NCI-H2081 (cell line): ENCODE measurements at regions not wholly inside any gene's neighbourhood (a gene's known extent, or its start where the extent isn't known, plus 50 kb on each side); places are given as distances from the start of the nearest gene placed in this dataset.
"Not testable (repeated sequence)": the region's sequence is repeated elsewhere in the genome, so short reads cannot be mapped to it uniquely, and the experiment has no call there.

Experiments used
- DNase-seq, 2 experiments: peaks; one replicate each; lab custom pipeline; 2025; lab: John Stamatoyannopoulos, UW

DNA sequence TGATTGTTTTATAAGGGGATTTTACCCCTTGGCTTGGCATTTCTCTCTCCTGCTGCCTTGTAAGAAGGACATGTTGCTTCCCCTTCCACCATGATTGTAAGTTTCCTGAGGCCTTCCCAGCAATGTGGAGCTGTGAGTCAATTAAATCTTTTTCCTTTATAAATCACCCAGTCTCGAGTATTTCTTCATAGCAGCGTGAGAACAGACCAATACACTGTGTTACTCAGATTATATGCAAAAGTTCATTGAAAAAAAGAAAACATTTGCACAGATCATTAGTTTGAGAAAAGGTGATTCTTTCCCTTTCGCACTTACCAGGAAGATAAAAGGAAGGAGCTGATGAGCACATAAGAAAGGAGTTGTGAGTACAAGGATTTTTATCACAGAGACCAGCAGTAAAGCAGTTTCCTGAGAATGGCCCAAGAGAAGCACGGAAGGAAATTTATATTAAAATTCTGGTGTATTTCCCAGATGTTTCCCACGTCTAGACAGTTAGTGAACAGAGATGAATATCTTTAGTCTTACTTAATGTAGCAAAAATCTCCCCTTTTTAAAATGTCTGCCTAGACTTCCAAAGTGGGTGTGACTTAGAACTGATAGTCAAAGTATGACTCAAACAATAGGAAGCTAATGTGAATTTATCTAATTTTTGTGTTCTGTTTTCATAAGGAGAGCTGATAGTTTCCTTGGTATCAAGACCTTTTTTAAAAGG lies 431.8 kb upstream of the SGCG start:
- DNase-seq = no peak

DNA sequence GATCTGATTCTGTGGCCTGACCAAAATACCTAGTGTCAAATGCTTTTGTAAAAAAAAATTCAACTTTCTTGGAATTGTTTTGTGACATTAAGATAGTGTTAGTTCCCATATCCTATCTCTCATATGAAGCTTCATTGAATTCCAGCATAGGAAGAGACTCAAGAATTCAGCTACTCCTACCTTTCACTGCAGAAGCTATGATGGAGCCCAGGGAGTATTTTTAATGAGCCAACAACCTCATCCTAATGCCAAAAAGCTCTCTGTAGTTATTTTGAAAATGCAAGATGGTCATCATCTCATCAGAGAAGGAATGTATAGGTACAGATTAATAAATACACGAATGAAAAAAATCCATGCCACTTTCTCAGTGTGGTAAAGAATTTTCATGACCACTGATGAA lies 431.2 kb upstream of the SGCG start:
- no peak for DNase-seq

DNA sequence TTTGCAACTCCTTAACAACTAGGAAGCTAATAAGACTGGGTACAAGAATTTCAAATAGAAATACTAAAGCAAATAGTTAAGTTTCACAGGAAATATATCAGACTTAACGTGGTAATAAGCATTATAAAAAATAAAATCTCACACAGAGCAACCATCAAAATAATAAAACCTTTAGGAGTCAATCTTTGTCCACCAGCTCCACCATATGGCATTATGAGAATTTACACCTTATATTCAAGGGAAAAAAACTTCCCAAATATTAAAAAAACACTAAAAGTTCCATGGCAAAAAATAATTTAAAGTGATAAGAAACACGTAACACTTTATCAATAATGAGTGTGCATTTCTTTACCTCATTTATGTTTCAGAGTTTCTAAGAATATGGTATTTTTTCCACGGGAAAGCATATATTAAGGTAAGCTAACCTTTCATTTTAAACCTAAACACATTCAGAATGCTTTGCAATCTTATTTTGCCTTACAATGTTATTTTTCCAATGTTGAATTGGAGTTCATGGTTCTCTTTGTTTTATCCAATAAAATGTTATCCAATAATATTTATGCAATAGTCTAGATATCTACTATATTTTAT lies 423.2 kb upstream of the SGCG start:
- peak in 1 of 2 experiments; percentile 1 for DNase-seq

DNA sequence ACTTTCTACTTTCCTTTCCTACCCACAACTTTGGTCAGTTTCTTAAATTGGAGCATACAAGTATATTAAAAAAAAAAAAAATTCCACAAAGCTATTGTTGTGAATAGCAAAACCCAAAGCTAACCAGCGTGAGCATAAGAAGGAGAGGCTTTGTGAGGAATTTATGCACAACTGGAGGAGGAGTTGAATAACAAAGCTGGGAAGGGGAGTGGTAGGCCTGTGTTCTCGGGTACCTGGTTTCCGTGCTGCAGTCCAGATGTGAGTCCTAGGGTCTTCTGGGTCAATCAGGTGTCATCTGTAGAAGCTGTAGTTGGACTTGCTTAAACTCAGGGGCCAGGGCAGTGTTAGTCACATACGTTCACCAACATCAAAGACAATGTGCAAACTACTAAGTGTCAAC lies 422.5 kb upstream of the SGCG start:
- no peak for DNase-seq

DNA sequence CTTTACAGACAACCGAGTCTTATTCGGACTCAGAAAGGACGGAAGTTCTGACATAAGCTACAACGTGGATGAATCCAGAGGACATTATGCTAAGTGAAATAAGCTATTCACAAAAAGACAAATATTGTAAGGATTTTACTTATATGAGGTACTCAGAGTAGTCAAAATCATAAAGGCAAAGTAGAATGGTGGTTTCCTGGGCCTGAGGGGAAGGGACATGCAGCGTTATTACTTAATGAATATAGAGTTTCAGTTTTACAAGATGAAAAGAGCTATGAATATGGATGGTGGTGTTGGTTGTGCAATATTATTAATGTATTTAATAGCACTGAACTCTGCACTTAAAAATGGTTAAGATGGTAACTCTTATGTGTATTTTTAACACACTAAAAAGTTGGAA lies 419.1 kb upstream of the SGCG start:
- DNase-seq = no peak

DNA sequence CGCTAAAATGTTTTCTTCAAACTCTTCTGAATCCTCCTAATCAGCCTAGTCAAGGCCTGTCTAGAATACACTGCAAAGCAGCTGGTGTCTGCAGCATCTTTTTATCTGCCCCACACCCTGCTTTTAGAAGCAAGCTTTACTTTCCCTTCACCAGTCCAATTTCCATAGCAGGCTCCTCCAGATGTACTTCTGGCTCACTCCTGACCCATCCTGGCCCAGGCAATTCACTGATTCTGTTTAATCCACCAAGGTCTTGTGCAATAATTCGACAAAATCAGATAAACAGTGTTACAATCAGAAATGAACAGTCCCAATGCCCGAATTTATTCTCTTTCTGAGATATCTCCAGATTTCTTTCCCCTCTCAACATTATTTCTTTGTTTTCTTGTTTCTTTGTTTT lies 415.2 kb upstream of the SGCG start:
- no peak for DNase-seq

DNA sequence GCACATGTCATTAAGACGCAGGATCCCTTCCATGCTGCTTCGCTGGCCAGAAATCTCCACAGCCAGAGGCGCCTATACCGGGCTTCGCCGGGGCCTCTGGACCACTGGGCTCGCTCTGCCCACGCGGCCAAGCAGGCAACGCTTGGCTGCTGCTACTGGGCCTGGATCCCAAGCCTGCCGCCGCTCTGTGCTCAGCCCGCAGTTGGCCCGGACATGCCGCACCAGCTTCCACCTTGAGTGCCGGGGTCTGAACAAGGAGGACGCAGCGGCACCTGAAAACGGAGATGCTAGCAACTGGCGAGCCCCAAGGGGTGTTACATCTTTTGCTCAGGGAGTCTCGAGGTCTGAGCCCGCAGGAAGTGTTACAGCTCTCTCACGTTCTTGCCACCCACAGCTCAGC lies 409.9 kb upstream of the SGCG start:
- no peak for DNase-seq

DNA sequence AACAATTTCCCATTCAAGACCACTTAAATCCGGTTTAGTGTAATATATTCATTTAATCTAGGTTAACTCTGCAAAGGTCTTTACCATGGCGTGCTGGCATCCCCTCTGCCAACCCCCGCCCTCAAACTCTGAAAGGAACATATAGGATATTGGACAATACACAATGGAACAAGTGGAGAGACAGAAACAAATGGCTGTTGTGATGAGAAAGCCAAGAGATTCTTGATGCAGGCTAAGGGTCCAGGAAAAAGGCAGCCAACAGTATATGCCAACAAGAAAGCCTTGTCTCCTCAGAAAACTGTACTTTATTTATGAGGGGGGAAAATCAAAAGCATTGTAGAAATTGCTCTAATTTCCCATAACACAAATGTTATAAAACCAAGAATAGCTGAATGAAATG lies 407.3 kb upstream of the SGCG start:
- DNase-seq = no peak

DNA sequence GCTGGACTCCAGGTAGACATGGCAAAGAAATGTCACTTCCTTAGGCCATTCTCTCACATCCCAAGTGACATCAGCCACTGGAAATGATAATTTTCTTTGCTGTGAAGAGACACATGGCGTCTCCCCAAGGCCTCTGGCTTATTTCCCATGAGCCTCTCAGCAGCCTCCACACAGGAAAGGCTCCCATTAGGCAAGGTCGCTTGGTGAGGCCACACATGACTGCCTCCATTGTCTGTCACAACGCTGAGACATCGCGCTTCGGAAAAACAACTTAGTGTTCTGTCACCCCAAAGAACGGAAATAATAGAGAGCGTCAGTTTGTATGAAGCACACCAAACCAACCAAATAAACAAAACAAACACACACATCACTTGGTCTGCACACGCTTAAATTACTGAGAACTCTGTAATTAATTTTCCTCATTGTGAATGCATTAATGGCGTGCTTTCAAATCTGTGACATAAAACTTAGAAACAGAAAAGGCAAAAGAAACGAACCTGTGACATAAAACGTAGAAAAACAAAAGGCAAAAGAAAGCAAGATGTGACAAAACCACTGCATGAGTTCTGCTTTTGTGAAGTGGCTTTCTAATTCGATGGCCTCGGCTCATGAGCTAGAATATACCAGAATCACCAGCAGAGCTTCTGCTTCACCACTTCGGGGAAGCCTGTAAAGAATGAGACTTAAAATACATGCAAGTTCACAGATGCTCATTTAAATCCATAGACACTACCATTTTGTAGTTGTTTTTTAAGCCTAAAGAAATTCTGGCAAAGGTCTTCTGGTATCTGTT lies 404.2 kb upstream of the SGCG start:
- no peak for DNase-seq

DNA sequence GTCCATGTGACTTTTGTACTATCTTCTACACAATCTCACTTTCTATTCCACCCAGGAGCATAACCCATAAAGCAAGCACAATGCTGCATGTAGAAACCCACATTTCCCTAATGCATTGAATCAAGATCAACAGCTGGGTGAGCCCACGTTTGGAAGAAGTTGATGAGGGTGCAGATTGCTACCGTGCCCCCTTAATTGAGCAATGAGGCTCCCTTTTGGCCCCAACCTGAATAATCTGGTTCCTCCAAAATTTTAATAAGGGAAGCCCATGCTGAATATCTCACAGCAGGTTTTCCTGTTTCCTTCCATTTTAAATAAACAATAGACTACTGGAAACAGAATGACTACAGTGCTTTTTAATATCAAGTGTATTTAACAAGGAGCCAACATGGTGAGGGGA lies 403.6 kb upstream of the SGCG start:
- DNase-seq = no peak

DNA sequence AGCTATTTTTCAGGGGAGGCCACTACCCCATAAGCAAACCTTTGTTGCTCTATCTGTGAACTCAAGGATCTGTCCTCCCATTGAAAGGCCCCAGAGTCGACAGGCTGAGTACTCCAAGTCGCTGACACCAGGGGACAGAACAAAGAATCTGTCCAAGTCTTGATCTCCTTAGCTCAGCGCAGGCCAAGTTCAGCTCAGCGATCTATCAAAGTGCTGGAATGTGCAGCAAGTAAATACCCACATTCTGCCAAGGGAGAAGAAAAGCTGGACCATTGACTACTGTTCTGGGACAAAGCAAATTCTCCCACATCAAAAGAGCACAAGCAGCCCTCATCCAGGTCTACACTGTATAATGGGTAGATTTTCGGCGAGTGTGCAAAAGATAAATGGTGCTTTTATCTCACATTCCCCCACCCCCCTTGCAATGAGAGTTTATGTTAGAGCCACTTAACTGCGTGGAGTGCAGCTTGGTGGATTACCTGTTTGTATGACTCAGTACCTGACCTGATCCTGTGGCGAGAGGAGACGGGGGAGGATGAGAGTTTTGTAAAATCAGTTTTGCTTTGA lies 391.7 kb upstream of the SGCG start:
- no peak for DNase-seq

DNA sequence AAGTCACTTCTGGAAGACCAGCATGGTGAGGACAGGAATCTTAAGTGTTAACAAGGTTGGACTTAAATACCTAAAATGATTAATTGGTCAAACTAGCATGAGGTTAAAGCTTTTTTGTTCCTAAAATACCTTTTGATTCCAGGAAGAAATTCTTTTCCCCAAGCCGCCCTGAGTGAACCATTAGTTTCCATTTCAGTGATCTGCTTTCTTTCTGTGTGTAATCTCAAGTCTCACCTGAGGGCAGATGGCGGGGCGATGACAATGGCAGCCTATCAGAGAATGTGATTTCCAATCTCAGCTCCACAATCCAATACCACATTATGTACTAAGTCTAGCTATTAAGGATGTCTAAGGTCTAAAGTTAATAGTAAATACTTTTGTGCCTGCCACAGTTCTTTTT lies 390.9 kb upstream of the SGCG start:
- no peak for DNase-seq

DNA sequence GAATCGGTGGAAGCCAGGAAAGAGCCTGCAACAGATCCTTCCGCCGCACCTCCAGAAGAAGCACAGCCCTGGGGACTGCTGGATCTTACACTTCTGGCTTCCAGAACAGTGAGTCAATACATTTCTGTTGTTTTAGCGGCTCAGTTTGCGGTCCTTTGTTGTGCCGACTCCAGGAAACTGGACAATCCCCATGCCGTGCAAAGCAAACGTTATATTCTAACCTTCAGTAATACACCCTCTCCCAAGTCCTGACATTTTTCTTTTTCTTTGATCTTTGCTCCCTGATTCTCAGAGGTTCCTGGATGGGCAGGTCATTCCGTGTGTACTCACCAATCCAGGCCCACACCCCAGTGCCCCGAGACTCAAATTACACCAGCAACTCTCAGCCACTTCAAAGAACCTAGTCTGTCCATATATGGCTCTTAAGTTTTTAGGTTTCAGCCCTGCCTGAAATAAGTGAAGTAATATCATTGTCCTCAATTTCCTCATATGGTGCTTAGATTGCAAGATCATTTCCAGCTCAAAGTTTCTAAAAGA lies 387.1 kb upstream of the SGCG start:
- no peak for DNase-seq

DNA sequence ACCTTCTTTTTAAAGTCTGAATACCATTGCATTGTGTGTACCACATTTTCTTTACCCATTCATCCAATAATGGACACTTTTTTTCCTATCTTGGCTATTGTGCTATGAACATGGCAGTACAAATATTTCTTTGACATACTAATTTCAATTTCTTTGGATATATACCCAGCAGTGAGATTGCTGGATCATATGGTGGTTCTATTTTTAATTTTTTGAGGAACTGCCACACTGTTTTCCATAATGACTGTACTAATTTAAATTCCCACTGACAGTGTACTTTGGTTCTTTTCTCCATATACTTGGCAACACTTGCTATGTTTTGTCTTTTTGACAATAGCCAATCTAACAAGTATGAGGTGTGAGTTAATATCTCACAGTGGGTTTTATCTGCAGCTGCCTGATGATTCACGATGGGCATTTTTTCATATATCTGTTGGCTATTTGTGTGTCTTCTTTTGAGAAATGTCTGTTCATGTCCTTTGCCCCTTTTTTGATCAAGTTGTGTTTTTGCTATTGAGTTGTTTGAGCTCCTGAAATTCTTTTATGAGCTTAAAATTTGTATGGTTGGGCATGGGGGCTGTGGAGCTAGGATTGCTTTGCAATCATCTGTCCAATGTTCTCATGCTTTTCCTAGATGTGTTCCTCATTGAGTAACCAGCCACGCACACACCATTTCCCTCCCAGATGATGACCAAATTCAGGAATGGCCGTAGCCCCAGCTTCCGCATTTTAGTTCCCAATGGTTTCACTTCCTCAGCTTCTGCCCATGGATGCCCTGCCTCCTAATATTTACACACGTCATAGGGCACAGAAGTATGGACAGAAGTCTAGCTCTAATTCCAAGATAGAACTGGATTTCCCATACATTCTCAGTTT lies 380.0 kb upstream of the SGCG start:
- no peak for DNase-seq

DNA sequence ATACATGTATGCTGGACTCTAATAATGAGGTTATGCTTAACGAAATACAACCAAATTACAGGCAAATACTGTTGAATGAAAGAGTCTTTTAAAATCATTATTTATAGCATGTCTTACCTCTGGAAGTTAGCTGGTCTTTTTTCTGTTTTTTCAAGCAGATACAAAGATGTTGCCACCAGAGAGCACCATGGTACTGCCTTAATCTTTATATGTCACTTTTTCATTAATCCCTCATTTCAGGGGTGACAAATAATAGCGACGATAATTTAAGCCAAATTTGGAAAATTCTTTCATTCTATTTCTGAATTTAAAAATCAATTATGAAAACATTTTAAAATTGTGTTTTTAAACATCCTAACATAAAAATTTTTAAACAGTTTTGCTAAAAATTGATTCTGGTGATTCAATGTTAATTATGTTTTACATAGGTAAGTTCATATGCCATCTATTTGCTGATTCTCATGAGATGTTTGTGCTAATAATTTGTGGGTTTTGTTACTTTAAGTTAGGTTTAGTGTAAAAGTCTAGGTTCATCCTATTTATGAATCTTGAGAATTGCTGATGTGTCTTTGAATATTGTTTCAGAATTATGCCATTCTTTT lies 379.3 kb upstream of the SGCG start:
- peak in 1 of 2 experiments; percentile 11 for DNase-seq

DNA sequence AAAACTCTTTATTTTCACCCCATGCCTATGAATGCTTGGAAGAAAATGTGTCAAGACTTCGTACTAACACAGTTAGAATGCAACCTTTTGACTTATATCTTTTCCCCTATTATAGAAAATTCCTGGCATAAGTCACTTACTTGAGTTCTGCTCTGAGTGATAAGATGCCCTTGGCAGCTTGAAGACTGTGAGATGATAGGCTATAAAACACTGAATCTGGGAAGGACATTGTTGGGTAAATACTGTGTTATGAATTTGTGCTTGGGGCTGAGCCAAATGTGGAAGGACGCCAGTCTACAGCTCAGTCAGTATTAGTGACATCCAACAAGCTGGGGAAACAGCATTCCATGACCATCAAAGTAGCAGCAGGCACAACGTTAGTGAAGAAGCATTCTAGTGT lies 368.0 kb upstream of the SGCG start:
- no peak for DNase-seq

DNA sequence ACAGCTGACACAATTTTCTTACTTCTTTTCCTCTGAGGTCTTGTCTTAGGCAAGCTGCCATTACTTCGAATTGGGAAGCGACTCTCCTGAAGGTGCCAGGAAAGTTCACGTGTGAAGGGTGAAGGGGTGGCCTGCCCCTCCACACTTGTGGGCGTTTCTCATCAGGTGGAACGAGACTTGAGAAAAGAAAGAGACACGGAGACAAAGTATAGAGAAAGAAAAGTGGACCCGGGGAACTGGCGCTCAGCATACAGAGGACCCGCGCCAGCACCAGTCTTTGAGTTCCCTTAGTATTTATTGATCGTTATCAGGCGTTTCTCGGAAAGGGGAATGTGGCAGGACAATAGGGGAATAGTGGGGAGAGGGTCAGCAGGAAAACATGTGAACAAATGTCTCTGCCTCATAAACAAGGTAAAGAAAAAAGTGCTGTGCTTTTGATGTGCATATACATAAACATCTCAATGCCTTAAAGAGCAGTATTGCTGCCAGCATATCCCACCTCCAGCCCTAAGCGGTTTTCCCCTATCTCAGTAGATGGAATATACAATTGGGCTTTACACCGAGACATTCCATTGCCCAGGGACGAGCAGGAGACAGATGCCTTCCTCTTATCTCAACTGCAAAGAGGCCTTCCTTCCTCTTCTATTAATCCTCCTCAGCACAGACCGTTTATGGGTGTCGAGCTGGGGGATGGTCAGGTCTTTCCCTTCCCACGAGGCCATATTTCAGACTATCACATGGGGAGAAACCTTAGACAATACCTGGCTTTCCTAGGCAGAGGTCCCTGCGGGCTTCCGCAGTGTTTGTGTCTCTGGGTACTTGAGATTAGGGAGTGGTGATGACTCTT lies 367.0 kb upstream of the SGCG start:
- DNase-seq = not testable (repeated sequence)

DNA sequence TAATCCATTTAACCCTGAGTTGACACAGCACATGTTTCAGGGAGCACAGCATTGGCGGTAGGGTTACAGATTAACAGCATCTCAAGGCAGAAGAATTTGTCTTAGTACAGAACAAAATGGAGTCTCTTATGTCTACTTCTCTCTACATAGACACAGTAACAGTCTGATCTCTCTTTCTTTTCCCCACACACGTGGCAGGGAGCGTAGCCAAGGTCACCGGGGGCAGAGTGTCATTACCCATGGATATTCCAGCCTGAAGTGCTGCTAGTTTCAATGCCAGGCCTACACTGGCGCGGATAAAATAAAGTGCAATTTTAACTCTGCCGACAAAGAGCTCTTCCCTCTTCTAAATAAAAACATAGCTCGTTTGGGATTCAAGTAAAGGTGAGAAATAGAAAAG lies 366.3 kb upstream of the SGCG start:
- not testable (repeated sequence) for DNase-seq

DNA sequence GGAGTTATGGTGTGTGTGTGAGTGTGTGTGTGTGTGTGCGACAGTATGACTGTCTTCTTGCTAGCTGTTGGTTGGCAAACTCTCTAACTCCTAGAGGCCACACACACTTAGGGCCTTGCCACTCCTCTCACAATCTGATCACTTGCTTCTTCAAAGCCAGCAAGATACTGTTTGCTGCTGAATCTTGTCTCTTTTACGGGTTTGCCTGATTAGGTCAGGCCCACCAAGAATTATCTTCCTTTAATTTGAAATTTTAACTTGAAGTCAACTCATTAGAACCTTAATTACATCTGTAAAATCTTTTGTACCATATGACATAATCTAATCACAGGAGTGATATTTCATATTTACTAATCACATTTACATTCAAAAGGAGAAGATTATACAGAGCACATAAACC lies 359.2 kb upstream of the SGCG start:
- DNase-seq = no peak

DNA sequence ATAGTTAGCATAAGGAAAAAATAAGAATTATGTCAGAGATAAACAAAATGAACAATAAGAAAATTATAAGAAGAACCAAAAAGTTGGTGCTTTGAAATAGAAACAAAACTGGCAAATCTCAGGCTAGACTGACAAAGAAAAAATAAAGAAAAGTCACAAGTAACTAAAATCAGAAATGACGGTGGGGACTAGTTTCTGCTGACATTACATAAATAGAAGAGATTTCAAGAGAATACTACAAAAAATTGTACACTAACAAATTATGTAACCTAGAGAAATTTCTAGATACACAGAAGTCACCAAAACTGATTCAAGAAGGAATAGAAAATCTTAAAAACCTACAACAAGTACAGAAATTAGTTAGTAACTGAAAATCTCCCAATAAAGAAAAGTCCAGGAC lies 355.6 kb upstream of the SGCG start:
- DNase-seq = no peak
